Psoas muscle (tissue), 7 donors: ENCODE measurements at regions not wholly inside any gene's neighbourhood (a gene's known extent, or its start where the extent isn't known, plus 50 kb on each side); places are given as distances from the start of the nearest gene placed in this dataset.

Experiments
- ATAC-seq, 4 donors: fragments of 200-7000 bp; cut with Tn5 transposase; one replicate each; pipeline ENCODE4 v1.9.1; 2020; ENCODE audit warnings: moderate library complexity in 3 of 4, mild to moderate bottlenecking in 2 of 4
- DNase-seq, 2 donors: peaks; one replicate each; pipeline ENCODE4 v3.0.0-alpha.2; 2020
- H3K27ac ChIP-seq: fragments of 200-600 bp; one replicate; pipeline ENCODE4 v1.8.0; 2022
- H3K27me3 ChIP-seq, 3 donors: fragments of 200-600 bp in 1 of 3; one replicate each; pipeline versions ENCODE4 v1.6.1 to v1.8.0; 2013 to 2022; ENCODE audit warnings: low read length in 2 of 3, mild to moderate bottlenecking in 2 of 3, moderate library complexity in 1 of 3; ENCODE audit not compliant: insufficient read depth in 3 of 3
- H3K36me3 ChIP-seq, 2 donors: fragments of 200-600 bp in 1 of 2; one replicate each; pipeline versions ENCODE4 v1.6.1 to v1.8.0; 2013 to 2022; ENCODE audit warnings: low read depth in 1 of 2, mild to moderate bottlenecking in 1 of 2, moderate library complexity in 1 of 2; ENCODE audit not compliant: insufficient read depth in 1 of 2
- H3K4me1 ChIP-seq: fragments of 200-600 bp; one replicate; pipeline ENCODE4 v1.8.0; 2022
- H3K4me3 ChIP-seq: fragments of 200-600 bp; one replicate; pipeline ENCODE4 v1.8.0; 2022; ENCODE audit warnings: mild to moderate bottlenecking
- H3K9me3 ChIP-seq: fragments of 200-600 bp; one replicate; pipeline ENCODE4 v1.8.0; 2022
- CTCF ChIP-seq: fragments of 200-600 bp; IDR thresholded peaks from one replicate; pipeline ENCODE4 v1.8.0; 2022; ENCODE audit warnings: antibody characterized with exemption
- WGBS, 3 donors: extraction: QIAGEN DNeasy Blood & Tissue Kit; methylation state at CpG; one replicate each; pipeline versions ENCODE4 v1.1.6 to v1.1.7; 2013; 5-methylcytosine and 5-hydroxymethylcytosine counted together
- intact Hi-C, 2 donors: fragments of 100-400 bp; cut with DNase I; formaldehyde crosslinking; loops; one replicate each; pipeline versions ENCODE4 v1.11.0 to v1.14.2; 2022
- donor health status: healthy with polysubstance abuse.
- donor health status: DM: no; HTN: no; CAD: no; lungs with moderate emphysema.
- donor health status: Bipolar disorder and iron deficiency.
- donor health status: healthy.
- donor health status: DM: yes; HTN: yes; CAD: no.
- donor health status: DM: no; HTN: no; CAD: no.
- donor health status: DM: yes; HTN: yes; CAD: no.

GRCh38 chr13:91036886-91037285 lies 310.6 kb upstream of the MIR17HG start:
- Histone ChIP-seq H3K9me3 (no peaks in the 10 kb centered on the region), H3K27ac (no peak overlapping the region), H3K27me3 (no peaks in the 10 kb centered on the region), H3K36me3 (no peaks in the 10 kb centered on the region), H3K4me3 (no peak overlapping the region), H3K4me1 (no peaks in the 10 kb centered on the region)
- intact Hi-C loops: no loop called here
- TF ChIP-seq CTCF: no peak
- WGBS, 3 donors: 55 to 77% (median 64%) methylated on average over 3 of the region's 3 CpGs
- ATAC-seq: no peak
- no peak for DNase-seq

DNA sequence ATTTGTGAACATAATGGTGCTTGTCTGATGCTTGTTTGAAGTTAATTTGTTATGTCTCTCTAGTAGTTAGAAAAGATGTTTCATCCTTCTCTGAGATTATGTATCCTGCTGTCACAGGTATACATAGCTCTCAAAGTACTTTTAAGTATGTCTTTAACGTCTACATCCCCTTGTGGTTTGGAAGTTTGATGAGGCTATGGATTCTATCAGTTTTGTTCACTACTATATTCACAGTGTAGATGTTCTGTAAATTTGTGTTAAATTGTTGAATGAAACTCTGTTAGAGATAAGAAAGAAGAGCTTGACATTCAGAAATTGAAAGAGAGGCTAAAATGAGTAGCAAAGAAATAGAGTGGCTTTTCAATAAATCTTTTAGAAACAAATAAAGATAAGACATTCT lies 304.6 kb upstream of the MIR17HG start:
- DNase-seq (no peak), ATAC-seq (no peak)
- no peaks in the 10 kb centered on the region for H3K9me3 ChIP-seq
- intact Hi-C loops: no loop called here
- no peaks in the 10 kb centered on the region for H3K36me3 ChIP-seq
- no peak for TF ChIP-seq CTCF
- no peak overlapping the region for H3K4me3 ChIP-seq
- no peaks in the 10 kb centered on the region for H3K27me3 ChIP-seq
- no peak overlapping the region for H3K27ac ChIP-seq
- WGBS, 3 donors: 73 to 87% (median 74%) methylated on average over 1 of the region's 1 CpG
- H3K4me1 ChIP-seq: no peaks in the 10 kb centered on the region

DNA sequence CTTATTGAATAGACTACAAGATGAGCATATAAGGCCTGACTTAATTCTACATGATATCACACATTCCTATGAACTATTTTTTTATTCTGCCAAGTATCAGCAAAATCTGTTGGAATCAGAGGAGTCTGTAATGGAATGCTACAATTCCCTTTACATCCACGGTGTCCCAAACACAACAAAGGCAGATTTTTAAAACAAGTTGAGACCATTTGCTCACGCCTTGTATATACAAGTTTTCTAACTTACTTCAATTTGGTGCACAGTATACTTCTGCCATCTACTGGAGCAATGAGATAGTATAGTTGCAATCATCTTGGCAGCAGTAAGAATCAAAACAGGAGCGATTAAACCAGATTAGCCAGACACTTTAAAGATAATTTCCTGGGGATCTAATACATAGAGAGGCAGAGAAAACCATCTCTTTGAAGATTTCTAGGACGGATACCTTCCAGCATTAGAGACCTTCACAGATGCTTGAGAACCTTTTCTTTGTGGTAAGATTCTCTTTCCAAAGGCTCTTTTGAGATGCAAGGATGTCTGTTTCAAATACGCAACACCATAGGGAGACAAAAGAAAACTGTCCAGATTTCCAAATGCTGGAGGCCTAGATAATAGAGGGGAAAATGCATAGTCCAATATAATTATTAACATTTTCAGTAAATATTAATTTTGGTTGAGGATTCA lies 302.0 kb upstream of the MIR17HG start:
- no peak for TF ChIP-seq CTCF
- intact Hi-C loops: no loop called here
- WGBS, 3 donors: 42 to 45% (median 42%) methylated on average over 5 of the region's 5 CpGs

GRCh38 chr13:91046715-91047327 lies 300.7 kb upstream of the MIR17HG start:
- DNase-seq (no peak), ATAC-seq (no peak)
- Histone ChIP-seq H3K4me3 (no peak overlapping the region), H3K36me3 (no peaks in the 10 kb centered on the region), H3K9me3 (no peaks in the 10 kb centered on the region), H3K4me1 (no peaks in the 10 kb centered on the region), H3K27me3 (no peaks in the 10 kb centered on the region), H3K27ac (no peak overlapping the region)
- intact Hi-C loops: no loop called here
- WGBS, 3 donors: 46 to 62% (median 50%) methylated on average over 3 to 4 of the region's 4 CpGs
- no peak for TF ChIP-seq CTCF

More for the DNA sequence above, 302.0 kb upstream of the MIR17HG start:
- no peaks in the 10 kb centered on the region for H3K4me1 ChIP-seq
- no peaks in the 10 kb centered on the region for H3K9me3 ChIP-seq
- H3K27ac ChIP-seq: no peak overlapping the region
- ATAC-seq (no peak), DNase-seq (no peak)
- no peak overlapping the region for H3K4me3 ChIP-seq
- no peaks in the 10 kb centered on the region for H3K27me3 ChIP-seq
- H3K36me3 ChIP-seq: no peaks in the 10 kb centered on the region
